BE2C (cell line): ENCODE measurements at regions not wholly inside any gene's neighbourhood (a gene's known extent, or its start where the extent isn't known, plus 50 kb on each side); places are given as distances from the start of the nearest gene placed in this dataset.

Experiments
- DNase-seq: peaks from one replicate; pipeline ENCODE4 v3.0.0-alpha.2; 2020
- H3K27me3 ChIP-seq: fragments of 250-450 bp; sonication (Bioruptor Pico); 2 replicates; pipeline ENCODE4 v1.5.1; 2020; ENCODE audit warnings: mild to moderate bottlenecking
- H3K36me3 ChIP-seq: fragments of 250-450 bp; sonication (Bioruptor Pico); 2 replicates; pipeline ENCODE4 v1.5.1; 2020; ENCODE audit warnings: mild to moderate bottlenecking
- H3K4me1 ChIP-seq: fragments of 250-450 bp; sonication (Bioruptor Pico); 2 replicates; pipeline ENCODE4 v1.5.1; 2020
- H3K4me3 ChIP-seq: 2 replicates; pipeline ENCODE4 v1.5.1; 2011; ENCODE audit warnings: low read depth, low read length
- H3K9me3 ChIP-seq: fragments of 250-450 bp; sonication (Bioruptor Pico); 2 replicates; pipeline ENCODE4 v1.5.1; 2020
- TF ChIP-seq, protein P1 (sequence below): IDR thresholded peaks from 2 replicates; pipeline ENCODE4 v1.5.1; 2012; ENCODE audit warnings: mild to moderate bottlenecking, low read depth, low read length

GRCh38 chr6:132072271-132072670 is 121.1 kb upstream of the CCN2 start:
- no peak overlapping the region for H3K4me3 ChIP-seq
- no peak for DNase-seq
- no peaks in the 10 kb centered on the region for H3K36me3 ChIP-seq
- H3K9me3 ChIP-seq = no peaks in the 10 kb centered on the region
- H3K27me3 ChIP-seq = no peaks in the 10 kb centered on the region
- H3K4me1 ChIP-seq = no peaks in the 10 kb centered on the region
- TF ChIP-seq, protein P1, sequence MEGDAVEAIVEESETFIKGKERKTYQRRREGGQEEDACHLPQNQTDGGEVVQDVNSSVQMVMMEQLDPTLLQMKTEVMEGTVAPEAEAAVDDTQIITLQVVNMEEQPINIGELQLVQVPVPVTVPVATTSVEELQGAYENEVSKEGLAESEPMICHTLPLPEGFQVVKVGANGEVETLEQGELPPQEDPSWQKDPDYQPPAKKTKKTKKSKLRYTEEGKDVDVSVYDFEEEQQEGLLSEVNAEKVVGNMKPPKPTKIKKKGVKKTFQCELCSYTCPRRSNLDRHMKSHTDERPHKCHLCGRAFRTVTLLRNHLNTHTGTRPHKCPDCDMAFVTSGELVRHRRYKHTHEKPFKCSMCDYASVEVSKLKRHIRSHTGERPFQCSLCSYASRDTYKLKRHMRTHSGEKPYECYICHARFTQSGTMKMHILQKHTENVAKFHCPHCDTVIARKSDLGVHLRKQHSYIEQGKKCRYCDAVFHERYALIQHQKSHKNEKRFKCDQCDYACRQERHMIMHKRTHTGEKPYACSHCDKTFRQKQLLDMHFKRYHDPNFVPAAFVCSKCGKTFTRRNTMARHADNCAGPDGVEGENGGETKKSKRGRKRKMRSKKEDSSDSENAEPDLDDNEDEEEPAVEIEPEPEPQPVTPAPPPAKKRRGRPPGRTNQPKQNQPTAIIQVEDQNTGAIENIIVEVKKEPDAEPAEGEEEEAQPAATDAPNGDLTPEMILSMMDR = no peak

- Histone ChIP-seq H3K9me3 (no peaks in the 10 kb centered on the region), H3K4me3 (no peak overlapping the region), H3K36me3 (no peaks in the 10 kb centered on the region), H3K4me1 (no peaks in the 10 kb centered on the region), H3K27me3 (no peaks in the 10 kb centered on the region)
- DNase-seq = no peak
- TF ChIP-seq, protein P1 = no peak
Measured at GRCh38 chr6:132070356-132070755, 119.2 kb upstream of the CCN2 start.

DNA sequence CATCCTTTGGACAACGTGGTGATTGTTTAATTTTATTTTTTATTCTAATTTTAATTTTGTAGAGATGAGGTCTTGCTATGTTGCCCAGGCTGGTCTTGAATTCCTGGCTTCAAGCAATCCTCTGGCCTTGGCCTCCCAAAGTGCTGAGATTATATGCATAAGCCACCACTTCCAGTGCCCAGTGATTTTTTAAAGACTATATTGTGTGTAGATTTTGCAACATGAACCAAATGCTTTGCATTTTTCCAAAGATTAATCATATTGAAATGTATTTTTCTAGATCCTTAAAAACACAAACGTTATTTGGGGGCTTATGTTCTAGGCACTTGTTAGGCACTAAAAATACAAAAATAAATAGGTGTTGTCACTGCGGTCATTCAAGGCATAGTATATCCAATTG is 117.6 kb upstream of the CCN2 start:
- Histone ChIP-seq H3K9me3 (no peaks in the 10 kb centered on the region), H3K36me3 (no peaks in the 10 kb centered on the region), H3K4me1 (no peaks in the 10 kb centered on the region), H3K27me3 (no peaks in the 10 kb centered on the region), H3K4me3 (no peak overlapping the region)
- TF ChIP-seq, protein P1 = no peak
- no peak for DNase-seq

DNA sequence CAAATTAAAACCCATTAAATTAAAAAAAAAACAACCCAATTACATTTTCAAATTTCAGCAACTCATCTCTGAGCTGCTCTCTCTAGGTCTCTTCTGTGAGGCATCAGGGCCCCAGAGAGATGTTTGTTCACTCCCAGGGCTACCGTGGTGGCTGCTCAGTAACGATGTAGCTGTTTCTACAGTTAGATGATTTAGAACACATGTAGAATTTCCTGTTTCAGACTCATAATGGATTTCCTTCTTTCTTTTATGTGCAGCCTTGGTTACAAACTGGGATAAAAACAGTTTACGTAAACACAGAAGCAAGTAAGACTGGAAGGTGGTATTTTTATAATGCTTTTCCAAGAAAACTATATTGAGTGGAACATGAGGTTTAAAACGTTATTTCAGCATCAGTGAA is 116.1 kb upstream of the CCN2 start:
- Histone ChIP-seq H3K4me3 (no peak overlapping the region), H3K9me3 (no peaks in the 10 kb centered on the region), H3K27me3 (no peaks in the 10 kb centered on the region), H3K36me3 (no peaks in the 10 kb centered on the region), H3K4me1 (no peaks in the 10 kb centered on the region)
- no peak for DNase-seq
- TF ChIP-seq, protein P1 = no peak

- H3K4me1 ChIP-seq = no peaks in the 10 kb centered on the region
- H3K27me3 ChIP-seq = no peaks in the 10 kb centered on the region
- no peaks in the 10 kb centered on the region for H3K36me3 ChIP-seq
- TF ChIP-seq, protein P1 = no peak
- no peak for DNase-seq
- H3K9me3 ChIP-seq = no peaks in the 10 kb centered on the region
- H3K4me3 ChIP-seq = no peak overlapping the region
Measured at GRCh38 chr6:132065556-132065955, 114.4 kb upstream of the CCN2 start.

DNA sequence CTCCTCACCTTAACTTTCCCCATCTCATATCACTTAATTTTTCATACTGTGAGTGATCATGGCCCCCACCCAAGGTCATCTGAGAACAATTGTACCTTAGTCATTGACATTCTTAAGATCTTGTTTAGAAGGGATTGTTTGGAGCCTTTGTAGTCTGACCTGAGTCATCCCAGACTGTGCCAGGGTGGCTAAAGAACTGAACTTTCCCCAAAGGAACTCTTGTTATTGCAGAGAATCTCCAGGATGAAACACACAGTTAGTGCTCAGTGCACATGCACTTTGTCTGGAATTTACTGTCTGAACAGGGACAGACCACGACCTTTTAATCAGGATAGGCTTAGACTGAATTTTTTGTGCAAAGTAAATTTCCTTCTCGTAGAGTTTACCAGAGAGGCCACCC is 112.6 kb upstream of the CCN2 start:
- H3K36me3 ChIP-seq = no peaks in the 10 kb centered on the region
- TF ChIP-seq, protein P1 = no peak
- no peaks in the 10 kb centered on the region for H3K9me3 ChIP-seq
- H3K4me1 ChIP-seq = no peaks in the 10 kb centered on the region
- no peak overlapping the region for H3K4me3 ChIP-seq
- no peaks in the 10 kb centered on the region for H3K27me3 ChIP-seq
- DNase-seq = no peak
